ENCODE measurements at regions not wholly inside any gene's neighbourhood (a gene's known extent, or its start where the extent isn't known, plus 50 kb on each side); places are given as distances from the start of the nearest gene placed in this dataset.

GRCh38 chr6:86682297-86682696 is 255.0 kb upstream of the HTR1E start:
- TF ChIP-seq, protein P1, sequence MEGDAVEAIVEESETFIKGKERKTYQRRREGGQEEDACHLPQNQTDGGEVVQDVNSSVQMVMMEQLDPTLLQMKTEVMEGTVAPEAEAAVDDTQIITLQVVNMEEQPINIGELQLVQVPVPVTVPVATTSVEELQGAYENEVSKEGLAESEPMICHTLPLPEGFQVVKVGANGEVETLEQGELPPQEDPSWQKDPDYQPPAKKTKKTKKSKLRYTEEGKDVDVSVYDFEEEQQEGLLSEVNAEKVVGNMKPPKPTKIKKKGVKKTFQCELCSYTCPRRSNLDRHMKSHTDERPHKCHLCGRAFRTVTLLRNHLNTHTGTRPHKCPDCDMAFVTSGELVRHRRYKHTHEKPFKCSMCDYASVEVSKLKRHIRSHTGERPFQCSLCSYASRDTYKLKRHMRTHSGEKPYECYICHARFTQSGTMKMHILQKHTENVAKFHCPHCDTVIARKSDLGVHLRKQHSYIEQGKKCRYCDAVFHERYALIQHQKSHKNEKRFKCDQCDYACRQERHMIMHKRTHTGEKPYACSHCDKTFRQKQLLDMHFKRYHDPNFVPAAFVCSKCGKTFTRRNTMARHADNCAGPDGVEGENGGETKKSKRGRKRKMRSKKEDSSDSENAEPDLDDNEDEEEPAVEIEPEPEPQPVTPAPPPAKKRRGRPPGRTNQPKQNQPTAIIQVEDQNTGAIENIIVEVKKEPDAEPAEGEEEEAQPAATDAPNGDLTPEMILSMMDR (IDR thresholded peaks at IDR 0.05), result no peak
- TF ChIP-seq POLR2A (IDR thresholded peaks at IDR 0.05), result no peak
